Thymus (tissue), 11 donors: ENCODE measurements at regions not wholly inside any gene's neighbourhood (a gene's known extent, or its start where the extent isn't known, plus 50 kb on each side); places are given as distances from the start of the nearest gene placed in this dataset.

Source experiments
- DNase-seq, 9 donors: peaks; one replicate each; pipeline ENCODE4 v3.0.0-alpha.2; 2013; ENCODE audit warnings: low spot score in 9 of 9, low read depth in 6 of 9, missing footprints in 1 of 9
- H3K27ac ChIP-seq, 2 donors: one replicate each; pipeline ENCODE4 v1.5.1; 2013; ENCODE audit warnings: control low read depth in 1 of 2, low read depth in 1 of 2, low read length in 1 of 2, mild to moderate bottlenecking in 1 of 2, moderate library complexity in 1 of 2
- H3K27me3 ChIP-seq, 2 donors: one replicate each; pipeline ENCODE4 v1.5.1; 2013; ENCODE audit warnings: low read length in 1 of 2; ENCODE audit not compliant: control insufficient read depth in 2 of 2, insufficient read depth in 1 of 2
- H3K36me3 ChIP-seq, 2 donors: one replicate each; pipeline ENCODE4 v1.5.1; 2013; ENCODE audit warnings: low read length in 1 of 2, mild to moderate bottlenecking in 1 of 2, moderate library complexity in 1 of 2; ENCODE audit not compliant: control insufficient read depth in 2 of 2, insufficient read depth in 2 of 2
- H3K4me1 ChIP-seq, 2 donors: one replicate each; pipeline ENCODE4 v1.5.1; 2013; ENCODE audit warnings: low read length in 2 of 2; ENCODE audit not compliant: control insufficient read depth in 2 of 2, insufficient read depth in 2 of 2
- H3K4me3 ChIP-seq, 2 donors: one replicate each; pipeline ENCODE4 v1.5.1; 2013; ENCODE audit warnings: low read length in 2 of 2, control low read depth in 1 of 2, mild to moderate bottlenecking in 1 of 2
- H3K9me3 ChIP-seq, 2 donors: one replicate each; pipeline ENCODE4 v1.5.1; 2013; ENCODE audit warnings: low read length in 1 of 2, mild to moderate bottlenecking in 1 of 2; ENCODE audit not compliant: control insufficient read depth in 2 of 2, insufficient read depth in 1 of 2
- WGBS: extraction: QIAGEN DNeasy Blood & Tissue Kit; methylation state at CpG from one replicate; pipeline ENCODE4 v1.1.7; 2013; 5-methylcytosine and 5-hydroxymethylcytosine counted together
- donor health status: healthy.

DNA sequence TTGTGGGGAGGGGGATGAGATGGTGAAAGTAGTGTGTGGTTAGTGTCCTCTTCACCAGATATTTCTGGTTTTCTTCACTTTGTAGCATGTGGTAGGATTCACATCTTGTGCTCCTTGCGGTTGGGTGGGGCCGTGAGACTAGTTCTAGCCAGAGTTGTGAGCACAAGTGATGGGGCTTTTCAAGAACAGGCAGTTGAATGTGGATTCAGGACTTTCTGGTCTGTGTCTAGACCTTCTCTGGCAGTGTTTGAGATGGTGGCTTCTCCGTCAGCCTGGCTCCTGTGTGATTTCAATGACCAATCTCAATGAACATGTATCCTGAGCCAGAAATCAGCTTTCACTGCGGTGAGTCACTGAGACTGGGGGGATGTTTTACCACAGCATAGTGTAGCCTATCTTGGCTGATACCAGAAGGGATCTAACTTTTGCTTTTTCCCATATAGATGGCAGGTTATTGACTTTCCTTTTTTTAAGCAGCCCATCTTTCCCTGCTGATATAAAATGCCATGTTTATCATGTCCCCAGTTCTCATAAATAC lies 82.6 kb downstream of the RPLP1 start:
- no peak for DNase-seq
- Histone ChIP-seq H3K27me3 (peaks cover 0 to 2% of the 10 kb centered on the region in 2 donors), H3K27ac (no peak overlapping the region), H3K36me3 (no peaks in the 10 kb centered on the region), H3K4me3 (no peak overlapping the region), H3K4me1 (no peaks in the 10 kb centered on the region), H3K9me3 (no peaks in the 10 kb centered on the region)
- WGBS = 95% methylated on average over 4 of the region's 4 CpGs

DNA sequence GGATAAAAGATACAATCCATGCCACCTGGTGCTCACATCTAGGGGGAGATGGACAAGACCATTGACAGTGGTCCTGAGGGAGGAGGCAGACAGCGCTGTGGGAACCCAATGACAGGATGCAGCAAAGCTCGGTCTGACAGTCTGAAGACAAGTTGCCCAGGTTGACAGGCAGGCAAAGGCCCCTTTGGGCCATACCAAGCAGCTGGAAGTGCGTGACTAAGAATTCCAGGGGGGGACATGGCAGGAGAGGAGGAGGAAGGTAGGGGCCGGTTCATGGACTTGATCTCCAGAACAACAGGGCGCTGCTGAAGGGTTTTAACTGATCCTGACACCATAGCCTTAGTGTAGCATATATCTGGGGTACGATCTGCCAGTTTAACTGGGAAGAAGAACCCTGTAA lies 83.4 kb downstream of the RPLP1 start:
- DNase-seq = no peak
- no peaks in the 10 kb centered on the region for H3K36me3 ChIP-seq
- no peak overlapping the region for H3K27ac ChIP-seq
- H3K9me3 ChIP-seq = no peaks in the 10 kb centered on the region
- no peak overlapping the region for H3K4me3 ChIP-seq
- no peaks in the 10 kb centered on the region for H3K4me1 ChIP-seq
- peaks cover 0 to 2% of the 10 kb centered on the region in 2 donors for H3K27me3 ChIP-seq
- 93% methylated on average over 6 of the region's 6 CpGs for WGBS

DNA sequence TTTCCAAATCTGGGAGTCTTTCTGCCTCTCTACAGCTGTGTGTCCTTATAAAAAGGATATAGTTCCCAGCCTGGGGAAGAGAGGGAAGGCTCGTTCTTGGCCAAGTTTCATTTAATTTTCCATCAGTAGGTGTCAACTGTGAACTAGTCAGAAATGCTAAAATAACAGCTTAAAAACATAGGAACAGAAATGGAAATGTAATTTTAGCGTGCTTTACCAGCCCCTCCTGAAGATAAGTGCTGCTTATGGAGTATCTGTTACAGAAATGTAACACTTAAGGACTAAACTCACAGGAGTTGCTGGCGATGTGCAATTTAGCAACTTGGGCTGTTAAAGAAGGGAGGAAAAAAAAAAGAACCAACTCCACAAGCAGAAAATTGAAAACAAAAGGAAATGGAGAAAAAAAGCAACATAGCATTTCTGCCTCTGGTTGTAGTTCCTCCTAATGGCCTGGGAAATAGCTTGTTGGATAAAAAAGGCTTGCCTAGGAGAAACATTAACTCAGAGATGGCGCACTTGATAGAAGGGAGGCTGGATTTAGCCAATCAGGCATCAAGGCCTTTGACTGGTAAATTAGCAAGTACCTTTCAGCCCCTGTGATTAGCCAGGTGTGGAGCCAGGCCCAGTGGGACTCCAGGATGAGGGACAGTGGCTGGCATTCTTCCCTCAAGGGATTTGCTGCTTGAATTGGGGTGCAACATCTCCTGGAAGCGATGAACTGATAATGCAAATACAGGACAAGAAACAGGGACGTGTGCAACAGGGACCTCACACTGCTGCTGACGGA lies 84.3 kb downstream of the RPLP1 start:
- WGBS = 94% methylated on average over 7 of the region's 7 CpGs
- Histone ChIP-seq H3K27ac (no peak overlapping the region), H3K27me3 (no peaks in the 10 kb centered on the region), H3K4me3 (no peak overlapping the region), H3K36me3 (no peaks in the 10 kb centered on the region), H3K9me3 (no peaks in the 10 kb centered on the region), H3K4me1 (no peaks in the 10 kb centered on the region)
- DNase-seq = no peak

DNA sequence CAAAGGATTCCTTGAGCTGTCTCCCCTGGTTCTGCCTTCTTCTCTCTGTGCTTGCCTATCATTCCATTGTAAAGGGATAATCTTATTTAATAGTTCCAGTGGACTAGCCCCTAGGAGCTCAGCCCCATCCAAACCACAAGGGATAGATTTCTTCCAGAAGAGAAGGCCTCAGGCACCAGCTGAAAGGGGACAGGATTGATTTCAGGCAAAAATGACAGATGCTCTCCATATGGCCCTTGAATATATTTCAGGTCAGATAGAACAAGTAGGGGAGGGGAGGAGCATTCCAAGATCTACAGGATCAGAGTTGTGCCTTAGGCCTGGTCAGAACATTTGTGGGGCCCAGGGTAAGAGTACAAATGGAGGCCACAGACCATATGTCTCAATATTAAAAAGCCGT lies 85.3 kb downstream of the RPLP1 start:
- Histone ChIP-seq H3K27ac (no peak overlapping the region), H3K27me3 (no peaks in the 10 kb centered on the region), H3K36me3 (no peaks in the 10 kb centered on the region), H3K9me3 (no peaks in the 10 kb centered on the region), H3K4me1 (no peaks in the 10 kb centered on the region), H3K4me3 (no peak overlapping the region)
- 100% methylated on average over 1 of the region's 1 CpG for WGBS
- DNase-seq = no peak

DNA sequence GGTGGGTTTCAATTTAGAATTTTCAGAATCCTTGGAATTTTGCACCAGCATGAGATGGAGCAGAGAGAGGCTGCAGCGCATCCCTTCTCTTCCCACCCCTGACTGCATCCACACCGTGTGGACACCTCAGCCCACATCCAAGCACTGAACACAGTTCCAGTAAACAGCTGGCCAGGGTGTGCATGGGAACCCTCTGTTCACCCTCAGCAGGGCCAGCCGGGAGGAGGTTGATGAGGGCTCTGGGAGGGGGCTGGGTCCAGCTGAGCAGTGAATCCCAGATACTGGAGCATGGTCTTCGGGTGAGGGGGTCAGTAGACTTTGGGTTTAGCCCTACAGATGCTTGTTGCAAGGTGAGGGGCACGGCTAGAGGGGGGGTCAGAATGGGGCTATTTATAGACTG lies 85.8 kb downstream of the RPLP1 start:
- Histone ChIP-seq H3K9me3 (no peaks in the 10 kb centered on the region), H3K27me3 (no peaks in the 10 kb centered on the region), H3K4me1 (no peaks in the 10 kb centered on the region), H3K4me3 (no peak overlapping the region), H3K36me3 (no peaks in the 10 kb centered on the region), H3K27ac (no peak overlapping the region)
- 97% methylated on average over 5 of the region's 5 CpGs for WGBS
- no peak for DNase-seq

GRCh38 chr15:69539345-69539744 lies 86.7 kb downstream of the RPLP1 start:
- H3K4me1 ChIP-seq = no peaks in the 10 kb centered on the region
- DNase-seq = no peak
- WGBS = 96% methylated on average over 11 of the region's 11 CpGs
- H3K36me3 ChIP-seq = no peaks in the 10 kb centered on the region
- no peak overlapping the region for H3K27ac ChIP-seq
- no peak overlapping the region for H3K4me3 ChIP-seq
- no peaks in the 10 kb centered on the region for H3K27me3 ChIP-seq
- H3K9me3 ChIP-seq = no peaks in the 10 kb centered on the region

DNA sequence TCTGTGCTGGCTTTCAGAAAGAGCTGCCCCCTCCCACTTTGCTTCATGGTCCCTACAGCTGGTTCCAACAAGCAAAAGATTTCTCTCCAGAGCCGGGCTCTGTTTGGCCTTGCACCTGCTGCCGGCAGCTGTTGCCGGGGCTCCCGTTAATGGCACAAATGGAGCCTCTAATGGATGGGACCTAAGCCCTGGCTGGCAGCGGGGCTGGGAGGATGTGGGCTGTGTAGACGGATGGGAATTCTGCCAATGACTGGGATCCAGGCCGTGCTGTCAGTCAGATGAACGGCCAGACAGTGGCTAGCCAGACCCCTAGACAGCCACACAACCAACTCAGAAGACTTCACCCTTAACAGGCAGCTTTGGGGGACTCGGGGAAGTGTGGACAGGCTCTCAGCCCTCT lies 88.0 kb downstream of the RPLP1 start:
- DNase-seq = no peak
- Histone ChIP-seq H3K4me1 (no peaks in the 10 kb centered on the region), H3K27ac (no peak overlapping the region), H3K9me3 (no peaks in the 10 kb centered on the region), H3K4me3 (no peak overlapping the region), H3K36me3 (no peaks in the 10 kb centered on the region), H3K27me3 (no peaks in the 10 kb centered on the region)
- WGBS = 92% methylated on average over 9 of the region's 9 CpGs

GRCh38 chr15:69542028-69542427 lies 89.4 kb downstream of the RPLP1 start:
- DNase-seq = no peak
- Histone ChIP-seq H3K27me3 (no peaks in the 10 kb centered on the region), H3K36me3 (no peaks in the 10 kb centered on the region), H3K4me1 (no peaks in the 10 kb centered on the region), H3K4me3 (no peak overlapping the region), H3K9me3 (no peaks in the 10 kb centered on the region), H3K27ac (no peak overlapping the region)
- WGBS = 95% methylated on average over 7 of the region's 7 CpGs

DNA sequence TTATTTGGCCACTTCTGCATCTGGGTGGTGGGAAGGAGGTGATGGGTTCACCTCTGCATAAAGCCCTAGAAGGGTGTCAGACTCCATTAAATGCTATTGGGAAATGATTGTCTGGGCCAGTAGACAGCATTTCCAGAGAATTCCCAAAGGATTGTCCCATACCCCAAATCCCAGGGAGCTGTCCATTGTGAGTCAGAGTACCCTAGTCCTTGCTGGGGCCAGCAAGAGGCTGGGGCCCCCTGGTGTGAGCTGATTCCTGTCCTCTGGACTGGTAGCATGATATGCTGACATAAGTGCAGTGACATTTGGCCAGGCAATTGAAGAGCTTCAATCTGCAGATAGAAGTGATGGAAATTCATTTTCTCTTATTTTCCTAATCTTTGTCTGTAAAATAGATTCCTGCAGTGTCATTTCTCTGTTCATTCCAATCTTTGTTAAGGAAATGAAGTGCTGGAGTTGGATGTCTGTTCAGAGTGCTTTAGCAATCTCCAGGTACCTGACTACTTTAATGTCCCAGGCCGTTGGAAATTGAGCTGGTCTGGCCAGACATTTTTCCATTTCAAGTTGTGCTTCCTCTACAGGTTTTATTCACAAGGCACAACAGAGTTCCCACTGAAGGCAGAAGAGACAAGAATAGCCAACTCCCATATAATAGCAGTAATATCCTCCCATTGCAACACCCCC lies 91.2 kb downstream of the RPLP1 start:
- no peak for DNase-seq
- WGBS = 88% methylated on average over 1 of the region's 1 CpG
- Histone ChIP-seq H3K9me3 (no peaks in the 10 kb centered on the region), H3K36me3 (no peaks in the 10 kb centered on the region), H3K4me1 (no peaks in the 10 kb centered on the region), H3K4me3 (no peak overlapping the region), H3K27ac (no peak overlapping the region), H3K27me3 (no peaks in the 10 kb centered on the region)
